WERI-Rb-1 (cell line): ENCODE measurements at regions not wholly inside any gene's neighbourhood (a gene's known extent, or its start where the extent isn't known, plus 50 kb on each side); places are given as distances from the start of the nearest gene placed in this dataset.

Experiments used
- DNase-seq: peaks from one replicate; pipeline ENCODE4 v3.0.0-alpha.2; 2020
- H3K27ac ChIP-seq: fragments of 250-450 bp; sonication (Bioruptor Pico); 2 replicates; pipeline ENCODE4 v1.5.1; 2020; ENCODE audit warnings: mild to moderate bottlenecking, moderate library complexity
- H3K27me3 ChIP-seq: fragments of 250-450 bp; sonication (Bioruptor Pico); 2 replicates; pipeline ENCODE4 v1.5.1; 2021; ENCODE audit warnings: mild to moderate bottlenecking, low read depth, moderate library complexity; ENCODE audit not compliant: insufficient read depth, severe bottlenecking
- H3K36me3 ChIP-seq: fragments of 250-450 bp; sonication (Bioruptor Pico); 2 replicates; pipeline ENCODE4 v1.5.1; 2020; ENCODE audit warnings: mild to moderate bottlenecking, moderate library complexity
- H3K4me3 ChIP-seq: 2 replicates; pipeline ENCODE4 v1.5.1; 2011; ENCODE audit warnings: low read depth, mild to moderate bottlenecking, control low read depth, low read length
- H3K9me3 ChIP-seq: fragments of 250-450 bp; sonication (Bioruptor Pico); 2 replicates; pipeline ENCODE4 v1.5.1; 2021; ENCODE audit warnings: mild to moderate bottlenecking, moderate library complexity; ENCODE audit not compliant: severe bottlenecking
- TF ChIP-seq, protein P1 (sequence below): IDR thresholded peaks from 2 replicates; pipeline ENCODE4 v1.5.1; 2011; ENCODE audit warnings: low read depth, mild to moderate bottlenecking, control low read depth, inconsistent platforms, low read length

DNA sequence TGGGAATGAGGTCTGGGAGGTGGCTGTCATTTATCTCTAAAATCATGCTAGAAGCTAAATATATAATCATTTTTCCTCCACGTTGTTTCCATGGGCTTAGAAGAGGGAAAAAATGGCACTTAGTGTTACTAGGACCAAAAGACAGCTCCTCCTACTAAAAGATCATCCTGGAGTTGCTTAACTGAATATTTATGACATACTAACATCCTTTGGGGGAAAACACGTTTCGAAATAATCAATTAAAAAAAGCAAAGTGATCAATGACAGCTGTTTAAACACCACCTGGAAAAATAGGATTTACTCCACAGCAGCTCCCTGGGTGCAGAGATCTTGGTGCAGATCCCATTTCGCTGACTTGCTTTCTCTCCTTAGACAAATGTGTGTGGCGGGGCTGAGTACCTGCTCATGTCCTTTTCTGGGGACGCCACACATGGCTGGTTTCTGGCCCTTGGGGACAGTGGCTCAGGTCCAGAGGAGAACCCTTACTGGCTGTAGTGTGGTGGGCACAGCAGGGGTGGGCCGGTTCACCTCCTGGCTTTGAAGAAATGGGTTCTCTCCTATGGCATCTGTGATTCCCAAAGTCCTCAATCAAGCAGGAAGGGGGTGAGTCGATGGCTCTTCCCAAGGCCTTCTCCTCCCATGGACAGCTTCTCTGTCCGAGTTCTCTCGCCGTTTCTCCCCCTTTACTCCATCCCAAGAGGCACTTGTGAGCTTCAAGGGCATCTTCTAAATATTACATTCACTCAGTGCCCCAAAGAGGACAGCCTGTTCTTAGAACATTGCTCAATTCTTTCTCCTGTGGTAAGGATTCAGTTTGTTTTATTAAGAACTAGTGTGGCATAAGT, 156.4 kb upstream of the KLF14 start:
- Histone ChIP-seq H3K36me3 (no peaks in the 10 kb centered on the region), H3K9me3 (no peaks in the 10 kb centered on the region), H3K4me3 (no peak overlapping the region), H3K27ac (no peak overlapping the region), H3K27me3 (no peaks in the 10 kb centered on the region)
- TF ChIP-seq, protein P1, sequence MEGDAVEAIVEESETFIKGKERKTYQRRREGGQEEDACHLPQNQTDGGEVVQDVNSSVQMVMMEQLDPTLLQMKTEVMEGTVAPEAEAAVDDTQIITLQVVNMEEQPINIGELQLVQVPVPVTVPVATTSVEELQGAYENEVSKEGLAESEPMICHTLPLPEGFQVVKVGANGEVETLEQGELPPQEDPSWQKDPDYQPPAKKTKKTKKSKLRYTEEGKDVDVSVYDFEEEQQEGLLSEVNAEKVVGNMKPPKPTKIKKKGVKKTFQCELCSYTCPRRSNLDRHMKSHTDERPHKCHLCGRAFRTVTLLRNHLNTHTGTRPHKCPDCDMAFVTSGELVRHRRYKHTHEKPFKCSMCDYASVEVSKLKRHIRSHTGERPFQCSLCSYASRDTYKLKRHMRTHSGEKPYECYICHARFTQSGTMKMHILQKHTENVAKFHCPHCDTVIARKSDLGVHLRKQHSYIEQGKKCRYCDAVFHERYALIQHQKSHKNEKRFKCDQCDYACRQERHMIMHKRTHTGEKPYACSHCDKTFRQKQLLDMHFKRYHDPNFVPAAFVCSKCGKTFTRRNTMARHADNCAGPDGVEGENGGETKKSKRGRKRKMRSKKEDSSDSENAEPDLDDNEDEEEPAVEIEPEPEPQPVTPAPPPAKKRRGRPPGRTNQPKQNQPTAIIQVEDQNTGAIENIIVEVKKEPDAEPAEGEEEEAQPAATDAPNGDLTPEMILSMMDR, result no peak
- no peak for DNase-seq

DNA sequence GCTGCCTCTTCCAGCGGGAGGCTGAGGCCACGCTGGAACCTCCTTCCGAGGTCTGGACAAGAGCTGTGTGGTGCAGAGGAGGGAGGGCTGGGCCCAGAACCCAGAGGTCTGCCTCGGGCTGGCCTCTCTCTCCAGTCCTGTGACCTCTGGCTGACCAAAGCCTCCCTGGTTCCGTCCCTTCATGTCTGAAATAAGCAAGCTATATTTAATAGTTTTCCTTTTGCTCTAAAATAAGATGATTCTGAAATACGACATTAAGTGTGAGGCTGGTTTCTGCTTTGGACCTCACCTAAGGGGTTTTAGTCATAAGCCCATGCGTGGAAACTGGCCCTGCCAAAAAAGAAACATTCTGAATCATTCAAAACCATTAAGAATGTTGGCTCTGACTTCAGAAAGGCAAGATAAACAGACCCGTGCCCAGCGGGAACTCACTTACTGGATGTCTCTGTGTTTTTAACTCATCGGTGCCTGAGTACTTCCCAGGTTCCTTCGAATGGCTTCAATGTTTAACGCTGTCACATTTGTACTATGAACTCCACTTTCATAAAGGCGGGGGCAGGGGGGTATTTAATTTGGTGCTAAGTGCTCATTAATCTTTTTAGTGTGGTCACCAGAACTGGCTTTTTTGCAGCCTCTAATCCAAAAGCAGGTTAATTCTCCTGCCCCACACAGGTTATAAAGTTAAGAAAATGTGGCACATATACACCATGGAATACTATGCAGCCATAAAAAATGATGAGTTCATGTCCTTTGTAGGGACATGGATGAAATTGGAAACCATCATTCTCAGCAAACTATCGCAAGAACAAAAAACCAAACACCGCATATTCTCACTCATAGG, 157.5 kb upstream of the KLF14 start:
- Histone ChIP-seq H3K9me3 (no peaks in the 10 kb centered on the region), H3K4me3 (no peak overlapping the region), H3K27ac (no peak overlapping the region), H3K36me3 (no peaks in the 10 kb centered on the region), H3K27me3 (no peaks in the 10 kb centered on the region)
- DNase-seq, result no peak
- TF ChIP-seq, protein P1, result no peak

DNA sequence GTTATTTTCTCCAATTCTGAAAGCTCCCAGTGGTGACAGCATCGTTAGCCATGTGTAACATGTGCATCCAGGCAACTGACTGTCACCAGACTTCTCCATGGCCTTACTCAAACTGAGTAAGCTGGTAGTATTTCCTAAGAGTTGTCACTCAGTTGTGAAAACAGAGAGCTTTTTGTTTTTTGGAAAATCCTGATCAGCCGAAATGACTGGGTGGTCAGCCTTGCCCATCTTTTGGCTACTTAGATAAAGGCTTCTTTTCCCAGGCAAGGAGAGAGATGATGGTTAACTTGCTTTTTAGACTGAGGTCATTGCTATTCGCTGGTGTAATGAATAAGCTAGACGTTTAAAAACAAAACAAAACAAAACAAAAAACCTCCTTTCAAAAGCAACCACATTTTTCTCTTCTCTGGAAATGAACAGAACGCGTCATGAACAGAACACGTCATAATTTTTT, 159.5 kb upstream of the KLF14 start:
- H3K4me3 ChIP-seq, result no peak overlapping the region
- no peaks in the 10 kb centered on the region for H3K27me3 ChIP-seq
- H3K9me3 ChIP-seq, result no peaks in the 10 kb centered on the region
- TF ChIP-seq, protein P1, result no peak
- H3K27ac ChIP-seq, result no peak overlapping the region
- DNase-seq, result no peak
- H3K36me3 ChIP-seq, result no peaks in the 10 kb centered on the region

DNA sequence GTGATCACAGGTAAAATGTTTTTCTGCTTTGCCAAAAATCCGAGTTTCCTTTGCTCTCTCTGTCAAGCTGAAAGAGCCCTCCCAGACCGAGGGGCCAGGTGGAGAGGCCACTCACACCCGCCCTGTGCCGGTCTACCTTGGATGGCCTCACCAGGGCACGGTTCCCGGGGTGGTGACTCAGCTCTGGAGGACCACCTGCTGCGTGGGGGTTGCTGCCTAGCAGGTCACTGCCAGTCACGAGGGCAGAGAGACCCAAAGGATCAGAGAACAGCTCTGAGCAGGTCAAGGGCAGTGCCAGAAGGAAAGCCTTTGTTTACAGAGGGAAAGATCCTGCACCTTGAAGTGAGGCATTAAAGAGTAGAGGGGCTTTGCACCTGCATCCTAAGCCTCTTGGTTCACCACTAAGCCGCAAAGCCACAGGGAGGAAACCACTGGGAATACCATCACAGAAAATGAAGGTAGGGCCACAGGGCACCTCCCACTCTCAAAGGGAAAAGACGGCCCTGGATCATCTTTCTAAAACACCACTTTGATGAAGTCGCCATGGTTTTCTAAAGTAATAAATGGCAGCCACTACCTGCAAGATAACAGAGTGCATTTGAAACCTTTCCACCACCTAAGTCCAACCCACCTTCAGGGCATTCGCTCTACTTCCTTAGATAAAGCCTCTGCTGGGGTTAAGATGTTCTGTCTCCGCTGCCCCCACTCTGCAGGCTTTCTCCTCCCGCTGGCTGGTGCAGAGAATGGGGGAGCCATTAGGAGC, 160.3 kb upstream of the KLF14 start:
- no peak overlapping the region for H3K27ac ChIP-seq
- peak; percentile 76 for DNase-seq
- TF ChIP-seq, protein P1, result no peak

DNA sequence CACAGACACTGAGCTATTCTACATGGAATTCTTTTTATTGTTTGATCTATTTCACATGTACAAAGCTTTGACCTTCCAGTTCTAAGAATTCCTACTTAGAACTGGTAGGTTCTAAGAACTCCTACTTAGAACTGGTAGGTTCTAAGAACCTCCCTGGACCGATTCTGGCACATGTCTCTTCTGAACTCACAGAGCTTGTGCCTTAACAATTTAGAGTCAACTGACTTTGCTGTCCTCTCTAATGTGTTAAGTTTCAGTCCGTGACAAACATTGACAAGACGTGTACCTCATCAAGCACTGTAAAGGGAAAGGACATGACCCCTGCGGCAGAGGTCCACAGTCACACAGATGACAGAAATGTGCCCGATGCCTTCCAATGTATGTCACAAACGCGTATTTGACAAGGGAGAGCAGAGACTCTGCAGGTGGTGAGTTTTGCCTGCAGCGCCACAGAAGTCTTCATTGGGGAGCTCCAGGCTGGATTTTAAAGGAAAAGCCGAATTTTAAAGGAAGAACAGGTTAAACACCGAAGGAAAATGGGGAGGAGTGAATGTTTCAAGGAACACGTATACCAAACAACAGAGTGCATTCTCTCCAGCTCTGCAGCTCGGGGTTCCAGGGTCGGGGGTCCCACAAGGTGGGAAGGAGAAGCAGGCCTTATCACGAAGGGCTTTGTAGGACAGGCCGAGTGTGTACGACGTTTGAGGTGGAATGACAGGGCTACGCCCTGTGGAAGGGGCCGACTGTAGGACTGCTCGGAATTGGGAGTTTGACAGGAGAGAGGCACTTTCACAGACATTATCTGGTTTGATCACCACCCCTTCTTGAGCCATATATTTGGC, 161.1 kb upstream of the KLF14 start:
- Histone ChIP-seq H3K36me3 (no peaks in the 10 kb centered on the region), H3K27me3 (no peaks in the 10 kb centered on the region), H3K4me3 (no peak overlapping the region), H3K27ac (no peak overlapping the region), H3K9me3 (no peaks in the 10 kb centered on the region)
- no peak for DNase-seq
- TF ChIP-seq, protein P1, result no peak

More for the DNA sequence above, 160.3 kb upstream of the KLF14 start:
- Histone ChIP-seq H3K4me3 (no peak overlapping the region), H3K27me3 (no peaks in the 10 kb centered on the region), H3K36me3 (no peaks in the 10 kb centered on the region), H3K9me3 (no peaks in the 10 kb centered on the region)
